Retinal pigment epithelial cell (primary cell): ENCODE measurements at regions not wholly inside any gene's neighbourhood (a gene's known extent, or its start where the extent isn't known, plus 50 kb on each side); places are given as distances from the start of the nearest gene placed in this dataset.

ENCODE experiments used
- DNase-seq: peaks from one replicate; pipeline ENCODE4 v3.0.0-alpha.2; 2010; ENCODE audit warnings: low read depth
- H3K4me3 ChIP-seq: 2 replicates; pipeline ENCODE4 v1.5.1; 2011; ENCODE audit warnings: mild to moderate bottlenecking, low read length, control low read depth, moderate library complexity
- TF ChIP-seq, protein P1 (sequence below): conservative IDR thresholded peaks from 2 replicates; pipeline ENCODE4 v1.5.1; 2011; ENCODE audit warnings: low read depth, low read length, control low read depth, inconsistent platforms

DNA sequence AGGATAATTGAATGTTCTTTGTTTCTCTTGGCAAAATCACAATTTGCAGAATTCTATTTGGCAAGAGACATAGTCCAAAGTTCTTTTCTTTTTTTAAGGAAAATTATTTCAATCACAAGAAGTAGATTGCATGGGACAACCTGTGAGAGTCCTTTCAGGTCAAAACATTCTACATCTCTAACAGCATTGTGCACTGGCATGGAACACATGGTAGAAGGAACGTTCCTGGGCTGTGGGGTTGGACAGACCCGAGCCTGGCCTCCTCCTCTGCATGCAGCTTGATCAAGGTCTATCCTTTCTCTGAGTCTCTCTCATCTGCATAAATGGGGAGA, 88.6 kb upstream of the CPSF6 start:
- DNase-seq = no peak
- TF ChIP-seq, protein P1, sequence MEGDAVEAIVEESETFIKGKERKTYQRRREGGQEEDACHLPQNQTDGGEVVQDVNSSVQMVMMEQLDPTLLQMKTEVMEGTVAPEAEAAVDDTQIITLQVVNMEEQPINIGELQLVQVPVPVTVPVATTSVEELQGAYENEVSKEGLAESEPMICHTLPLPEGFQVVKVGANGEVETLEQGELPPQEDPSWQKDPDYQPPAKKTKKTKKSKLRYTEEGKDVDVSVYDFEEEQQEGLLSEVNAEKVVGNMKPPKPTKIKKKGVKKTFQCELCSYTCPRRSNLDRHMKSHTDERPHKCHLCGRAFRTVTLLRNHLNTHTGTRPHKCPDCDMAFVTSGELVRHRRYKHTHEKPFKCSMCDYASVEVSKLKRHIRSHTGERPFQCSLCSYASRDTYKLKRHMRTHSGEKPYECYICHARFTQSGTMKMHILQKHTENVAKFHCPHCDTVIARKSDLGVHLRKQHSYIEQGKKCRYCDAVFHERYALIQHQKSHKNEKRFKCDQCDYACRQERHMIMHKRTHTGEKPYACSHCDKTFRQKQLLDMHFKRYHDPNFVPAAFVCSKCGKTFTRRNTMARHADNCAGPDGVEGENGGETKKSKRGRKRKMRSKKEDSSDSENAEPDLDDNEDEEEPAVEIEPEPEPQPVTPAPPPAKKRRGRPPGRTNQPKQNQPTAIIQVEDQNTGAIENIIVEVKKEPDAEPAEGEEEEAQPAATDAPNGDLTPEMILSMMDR = no peak
- no peak overlapping the region for H3K4me3 ChIP-seq

DNA sequence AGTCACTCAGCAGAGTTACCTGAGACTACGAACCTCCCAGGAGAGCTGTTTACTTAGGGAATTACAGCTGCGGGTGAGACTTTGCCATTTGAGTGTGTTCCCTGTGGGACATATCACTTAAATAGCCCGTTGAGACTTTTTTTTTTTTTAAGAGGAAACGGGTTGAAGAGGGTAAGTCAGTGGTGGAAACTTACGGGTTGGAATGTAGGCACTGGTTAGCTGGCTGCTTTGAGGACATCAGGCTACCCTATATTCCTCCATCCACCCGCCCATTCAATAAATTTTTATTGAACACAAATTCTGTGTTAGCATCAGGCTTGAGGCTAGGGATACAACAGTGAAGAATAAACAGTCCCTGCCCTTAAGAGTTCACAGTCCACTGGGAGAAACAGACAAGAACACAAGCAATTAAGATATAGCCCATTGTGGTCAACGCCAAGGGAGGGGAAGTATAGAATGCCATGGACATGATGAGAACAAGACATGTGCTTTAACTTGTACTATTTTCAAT, 88.1 kb upstream of the CPSF6 start:
- TF ChIP-seq, protein P1 = no peak
- DNase-seq = no peak
- H3K4me3 ChIP-seq = no peak overlapping the region

DNA sequence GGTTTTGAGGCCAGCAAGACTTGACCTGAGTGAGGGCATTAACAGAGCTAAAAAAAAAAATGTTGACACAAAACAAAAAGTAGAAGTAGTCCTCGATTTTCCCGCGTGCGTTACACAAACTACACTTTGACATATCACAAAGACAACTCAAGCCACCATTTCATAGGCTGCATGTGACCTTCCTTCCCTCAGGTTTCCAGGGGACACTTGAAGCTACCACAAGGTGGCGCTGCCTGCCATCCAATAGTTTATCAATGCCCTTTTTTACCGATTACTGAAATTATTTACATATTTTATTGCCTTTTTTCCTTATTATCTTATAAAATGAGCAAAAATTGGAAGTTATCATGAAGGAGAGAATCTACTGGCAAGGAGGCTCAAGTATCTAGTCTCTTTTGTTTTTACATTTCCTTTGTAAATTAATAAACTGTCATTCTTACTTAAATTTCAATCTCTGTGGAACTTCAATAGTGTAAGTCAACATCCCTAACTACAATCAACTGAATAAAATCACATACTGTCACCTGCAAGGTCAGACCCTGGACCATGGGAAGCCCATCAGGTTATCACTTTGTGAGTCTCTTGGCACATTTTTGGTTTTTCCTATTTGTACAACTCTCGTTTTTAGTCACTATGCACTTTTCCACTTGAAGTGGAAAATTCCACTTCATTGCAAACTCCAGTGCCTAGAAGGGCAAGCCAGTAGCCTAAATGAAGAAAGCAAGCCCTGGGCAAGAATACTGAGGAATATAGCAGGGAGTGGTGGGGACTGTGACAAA, 84.6 kb upstream of the CPSF6 start:
- no peak overlapping the region for H3K4me3 ChIP-seq
- TF ChIP-seq, protein P1 = peak; percentile 97
- DNase-seq = no peak

DNA sequence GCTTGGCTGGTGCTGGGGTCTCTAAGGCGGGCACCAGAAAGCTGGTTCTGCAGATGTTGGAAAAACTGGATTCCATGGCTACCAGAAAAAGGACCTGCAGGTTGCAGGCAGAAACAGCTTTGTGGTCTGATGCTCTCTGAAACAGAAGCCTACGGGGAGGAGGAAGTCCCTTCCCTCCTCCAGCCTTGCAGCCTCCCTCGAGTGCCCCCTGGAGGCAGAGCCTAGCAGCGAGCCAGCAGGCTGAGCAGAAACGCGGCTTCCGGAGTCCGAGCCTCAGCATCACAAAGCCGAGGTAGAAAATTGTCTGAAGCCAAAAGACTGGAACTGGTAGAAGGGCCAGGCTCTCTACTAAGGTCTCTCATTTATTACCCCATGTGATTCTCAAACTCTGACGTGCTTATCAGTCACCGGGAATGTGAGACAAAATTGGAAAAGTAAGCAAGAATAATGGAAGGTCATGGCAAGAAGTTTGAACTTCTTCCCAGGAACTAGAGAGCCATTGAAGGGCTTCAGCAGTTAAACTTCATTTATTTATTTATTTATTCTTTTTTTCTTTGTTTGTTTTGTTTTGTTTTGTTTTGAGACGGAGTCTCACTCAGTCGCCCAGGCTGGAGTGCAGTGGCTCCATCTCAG, 82.2 kb upstream of the CPSF6 start:
- no peak overlapping the region for H3K4me3 ChIP-seq
- peak; percentile 34 for DNase-seq
- TF ChIP-seq, protein P1 = peak; percentile 100

DNA sequence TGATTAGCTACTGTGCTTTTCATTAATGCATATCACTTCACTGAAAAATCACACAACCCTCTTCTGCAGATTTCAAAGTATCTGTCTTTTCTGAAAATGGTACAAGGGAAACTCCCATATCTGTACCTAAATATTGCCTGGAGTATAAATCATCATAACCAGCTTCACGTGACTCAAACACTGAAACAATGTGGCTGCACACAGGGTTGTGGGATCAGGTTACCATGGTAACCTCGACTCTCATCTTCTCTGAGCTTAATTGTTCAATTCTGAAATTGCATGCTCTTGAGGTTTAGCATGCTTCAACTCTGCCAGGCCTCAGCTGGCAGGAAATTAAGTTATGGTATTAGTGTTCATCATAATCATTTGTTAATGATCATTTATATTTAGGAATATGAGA, 77.5 kb upstream of the CPSF6 start:
- peak; percentile 59 for DNase-seq
- TF ChIP-seq, protein P1 = no peak
- no peak overlapping the region for H3K4me3 ChIP-seq

DNA sequence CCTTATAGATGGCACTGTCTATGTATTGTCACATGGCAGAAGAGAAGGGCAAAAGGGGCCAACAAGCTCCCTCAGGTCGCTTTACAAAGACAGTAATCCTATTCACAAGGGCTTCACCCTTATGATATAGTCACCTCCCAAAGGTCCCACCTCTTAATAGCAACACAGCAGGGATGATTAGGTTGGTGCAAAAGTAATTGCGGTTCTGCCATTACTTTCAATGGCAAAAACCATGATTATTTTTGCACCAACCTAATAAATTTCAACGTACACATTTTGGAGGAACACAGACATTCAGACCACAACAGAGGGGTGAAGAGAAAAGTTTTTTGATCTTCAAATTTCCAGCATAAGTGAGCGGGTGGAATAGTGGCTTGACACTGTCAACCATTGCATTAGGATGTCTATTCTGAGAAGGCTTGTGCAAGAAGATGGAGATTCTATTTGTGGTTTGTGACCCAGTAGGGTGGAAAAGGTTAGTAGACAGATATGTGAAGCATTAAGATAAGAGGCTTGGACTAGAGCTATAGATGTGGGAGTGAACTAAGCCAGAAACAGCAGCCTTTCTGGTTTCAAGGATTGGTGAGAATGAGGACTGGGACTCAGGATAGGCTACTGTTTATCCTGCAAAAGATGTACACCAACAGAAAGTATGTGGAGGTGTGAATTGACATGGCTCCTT, 75.5 kb upstream of the CPSF6 start:
- DNase-seq = no peak
- TF ChIP-seq, protein P1 = no peak
- no peak overlapping the region for H3K4me3 ChIP-seq
